ENCODE measurements at regions not wholly inside any gene's neighbourhood (a gene's known extent, or its start where the extent isn't known, plus 50 kb on each side); places are given as distances from the start of the nearest gene placed in this dataset.

DNA sequence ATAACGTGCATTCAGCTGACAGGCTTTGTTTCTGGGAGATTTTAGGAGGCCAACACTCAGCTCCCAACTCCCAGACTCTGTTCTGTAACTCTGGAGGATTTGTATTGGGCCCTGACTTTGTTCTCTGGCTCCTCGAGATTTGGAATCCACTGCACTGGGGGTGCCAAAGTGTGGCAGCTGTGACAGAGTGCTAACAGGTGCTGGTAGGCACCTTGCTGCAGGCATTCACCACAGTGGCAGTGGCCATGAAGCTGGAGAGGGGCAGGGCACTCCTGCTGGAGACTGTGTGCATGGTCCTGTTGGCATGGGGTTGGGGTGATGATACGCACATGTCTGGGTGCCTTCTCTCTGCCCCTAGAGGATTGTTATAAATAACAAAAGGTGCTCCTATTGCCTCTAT is 1094.9 kb upstream of the SLIT2 start:
- no peak for TF ChIP-seq POLR2A (IDR thresholded peaks at IDR 0.05)
- TF ChIP-seq, protein P1, sequence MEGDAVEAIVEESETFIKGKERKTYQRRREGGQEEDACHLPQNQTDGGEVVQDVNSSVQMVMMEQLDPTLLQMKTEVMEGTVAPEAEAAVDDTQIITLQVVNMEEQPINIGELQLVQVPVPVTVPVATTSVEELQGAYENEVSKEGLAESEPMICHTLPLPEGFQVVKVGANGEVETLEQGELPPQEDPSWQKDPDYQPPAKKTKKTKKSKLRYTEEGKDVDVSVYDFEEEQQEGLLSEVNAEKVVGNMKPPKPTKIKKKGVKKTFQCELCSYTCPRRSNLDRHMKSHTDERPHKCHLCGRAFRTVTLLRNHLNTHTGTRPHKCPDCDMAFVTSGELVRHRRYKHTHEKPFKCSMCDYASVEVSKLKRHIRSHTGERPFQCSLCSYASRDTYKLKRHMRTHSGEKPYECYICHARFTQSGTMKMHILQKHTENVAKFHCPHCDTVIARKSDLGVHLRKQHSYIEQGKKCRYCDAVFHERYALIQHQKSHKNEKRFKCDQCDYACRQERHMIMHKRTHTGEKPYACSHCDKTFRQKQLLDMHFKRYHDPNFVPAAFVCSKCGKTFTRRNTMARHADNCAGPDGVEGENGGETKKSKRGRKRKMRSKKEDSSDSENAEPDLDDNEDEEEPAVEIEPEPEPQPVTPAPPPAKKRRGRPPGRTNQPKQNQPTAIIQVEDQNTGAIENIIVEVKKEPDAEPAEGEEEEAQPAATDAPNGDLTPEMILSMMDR (IDR thresholded peaks at IDR 0.05): no peak
